NCI-H2196 (cell line): ENCODE measurements at regions not wholly inside any gene's neighbourhood (a gene's known extent, or its start where the extent isn't known, plus 50 kb on each side); places are given as distances from the start of the nearest gene placed in this dataset.
"Not testable (repeated sequence)": the region's sequence is repeated elsewhere in the genome, so short reads cannot be mapped to it uniquely, and the experiment has no call there.

ENCODE experiments used
- DNase-seq: peaks from one replicate; lab custom pipeline; 2025; ENCODE audit not compliant: unreplicated experiment; lab: John Stamatoyannopoulos, UW

DNA sequence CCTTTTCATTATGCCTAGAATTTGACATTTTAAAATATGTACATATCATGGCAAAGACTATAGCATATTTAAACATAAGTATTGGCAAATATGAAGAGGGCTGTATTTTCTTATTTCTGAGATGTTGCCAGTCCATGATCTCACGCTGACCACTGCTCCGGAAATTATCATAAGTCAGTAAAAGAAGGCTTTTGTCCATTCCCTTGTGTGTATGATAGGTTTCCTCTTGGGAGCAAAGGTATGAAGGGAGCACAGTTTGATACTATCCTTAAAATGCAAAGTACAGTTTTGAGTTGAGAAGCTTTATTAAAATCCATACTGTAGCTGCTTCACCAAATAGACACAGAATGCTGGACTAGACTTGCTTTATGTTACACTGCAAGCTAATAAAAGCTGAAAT is 52.6 kb upstream of the AGA start:
- no peak for DNase-seq

GRCh38 chr4:177495626-177496025 is 53.4 kb upstream of the AGA start:
- DNase-seq = not testable (repeated sequence)

DNA sequence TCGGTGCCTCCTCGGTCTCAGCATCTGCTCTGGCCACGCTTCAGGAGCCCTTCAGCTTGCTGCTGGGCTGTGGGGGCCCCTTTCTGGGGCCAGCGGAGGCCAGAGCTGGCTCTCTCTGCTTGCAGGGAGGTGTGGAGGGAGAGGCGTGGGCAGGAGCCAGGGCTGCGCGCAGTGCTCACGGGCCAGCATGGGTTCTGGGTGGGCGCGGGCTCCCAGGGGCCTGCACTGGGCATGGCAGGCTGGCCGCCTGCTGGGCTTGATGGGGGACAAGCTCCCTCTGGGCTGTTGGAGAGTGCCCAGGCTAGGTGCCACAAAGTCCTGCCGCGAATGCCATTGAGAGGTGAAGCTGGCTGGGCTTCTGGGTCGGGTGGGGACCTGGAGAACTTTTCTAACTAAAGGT is 57.3 kb upstream of the AGA start:
- no peak for DNase-seq

DNA sequence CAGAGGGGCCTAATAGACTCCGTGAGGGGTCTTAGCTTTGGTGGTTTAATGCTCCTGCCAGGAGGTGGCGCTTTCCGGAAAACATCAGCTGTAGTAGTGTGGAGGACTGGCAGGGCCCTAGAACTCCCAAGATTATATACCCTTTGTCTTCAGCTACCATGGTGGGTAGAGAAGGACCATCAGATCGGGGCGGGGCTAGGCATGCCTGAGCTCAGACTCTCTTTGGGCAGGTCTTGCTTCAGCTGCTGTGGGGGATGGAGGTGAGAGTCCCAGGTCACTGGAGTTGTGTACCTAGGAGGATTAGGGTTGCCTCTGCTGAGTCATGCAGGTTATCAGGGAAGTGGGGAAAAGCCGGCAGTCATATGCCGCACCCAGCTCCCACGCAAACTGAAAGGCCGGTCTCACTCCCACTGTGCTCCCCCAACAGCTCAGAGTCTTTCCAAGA is 63.0 kb upstream of the AGA start:
- DNase-seq = no peak

GRCh38 chr4:177508662-177509061 is 66.4 kb upstream of the AGA start:
- no peak for DNase-seq

- no peak for DNase-seq
Measured at GRCh38 chr4:177509226-177509745, 67.0 kb upstream of the AGA start.

DNA sequence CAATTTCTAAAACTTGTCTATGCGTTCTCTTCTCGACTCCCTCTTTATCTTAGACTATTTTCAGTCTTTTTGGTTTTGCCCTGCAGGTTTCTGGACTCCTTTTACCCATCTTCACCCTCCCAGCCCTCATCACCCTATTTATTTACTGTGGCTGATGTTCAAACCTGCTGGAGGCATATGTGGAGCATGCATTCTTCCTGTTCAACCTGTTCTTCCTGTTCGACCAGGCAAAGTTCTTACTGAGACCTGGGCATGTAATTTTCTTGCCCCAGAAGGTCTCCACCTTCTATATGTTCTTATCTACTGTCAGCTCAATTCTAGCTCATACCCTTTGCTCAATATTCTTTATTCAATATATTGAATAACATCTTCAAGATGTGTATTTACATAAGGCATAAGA is 69.4 kb upstream of the AGA start:
- DNase-seq = peak; percentile 0

DNA sequence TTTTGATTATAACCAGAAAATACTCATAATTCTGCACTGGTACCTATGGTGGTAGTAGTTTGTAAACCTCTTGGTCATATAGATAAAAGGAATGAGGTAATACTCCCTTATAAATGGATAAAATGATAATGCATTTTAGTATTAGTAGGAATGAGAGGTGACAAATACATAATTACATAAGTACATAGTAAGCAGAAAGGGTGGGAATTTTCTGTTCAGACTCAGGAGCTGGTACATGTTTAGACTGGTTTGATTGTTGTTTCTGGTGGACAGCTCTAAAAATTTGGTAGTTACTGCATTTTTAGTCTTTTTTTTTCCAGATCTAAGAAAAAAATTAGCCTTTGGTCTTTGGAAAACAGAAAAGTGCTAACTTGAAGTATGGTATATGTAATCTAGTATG is 70.4 kb upstream of the AGA start:
- no peak for DNase-seq

- DNase-seq = no peak
Measured at GRCh38 chr4:177517862-177518261, 75.6 kb upstream of the AGA start.

DNA sequence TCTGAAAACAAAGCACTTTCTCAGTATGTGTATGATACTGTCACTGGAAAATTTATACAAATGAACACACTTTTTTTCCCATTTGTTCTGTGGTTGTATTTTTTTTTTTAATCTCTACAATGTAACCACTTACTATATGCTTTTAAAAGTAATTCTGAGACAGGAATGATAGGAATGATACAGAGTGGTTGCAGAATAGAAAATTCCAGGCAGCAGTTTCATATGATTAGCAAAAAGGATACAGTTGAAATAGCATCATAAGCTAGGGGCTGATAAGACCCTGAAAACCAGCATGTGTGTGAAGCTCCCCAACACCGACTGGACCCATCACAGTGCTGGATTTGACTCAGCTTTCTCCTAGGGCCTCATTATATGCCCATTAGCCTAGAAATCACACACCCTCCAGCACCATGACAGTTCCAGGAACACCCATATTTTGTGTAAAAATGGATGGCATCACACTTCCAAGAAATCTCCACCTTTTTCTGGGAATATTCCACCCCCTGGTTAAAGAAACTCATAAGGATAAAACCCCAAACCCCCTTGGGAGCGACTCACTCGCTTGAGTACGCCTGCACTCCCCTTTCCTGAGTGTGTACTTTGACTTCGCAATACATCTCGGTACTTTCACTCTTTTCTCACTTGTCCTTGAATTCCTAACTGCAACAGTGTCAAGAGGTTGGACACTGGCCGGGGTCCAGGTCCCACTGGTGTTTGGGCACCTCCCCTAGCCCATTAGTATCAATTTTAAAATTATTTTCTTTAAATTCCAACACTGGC is 77.4 kb upstream of the AGA start:
- DNase-seq = no peak

DNA sequence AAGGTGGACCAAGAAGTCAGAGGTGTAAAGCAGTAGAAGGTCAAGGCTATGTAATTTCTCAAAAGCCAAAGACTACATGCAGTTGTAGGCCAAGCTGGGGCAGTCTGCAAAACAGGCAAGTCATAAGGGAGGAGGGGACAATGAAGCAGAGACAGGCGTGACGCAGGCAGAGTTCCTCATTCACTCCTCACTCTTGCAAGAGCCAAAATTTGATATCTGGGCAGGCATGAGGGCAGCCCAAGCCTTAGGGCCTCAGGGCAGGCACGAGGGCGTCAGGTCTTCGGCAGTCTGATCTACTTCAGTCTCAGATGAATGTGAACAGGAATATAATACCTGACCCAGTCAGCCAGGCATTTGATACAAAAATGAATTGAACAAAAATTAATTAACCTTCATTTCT is 86.4 kb upstream of the AGA start:
- no peak for DNase-seq

GRCh38 chr4:177530561-177530960 is 88.3 kb upstream of the AGA start:
- DNase-seq = no peak

DNA sequence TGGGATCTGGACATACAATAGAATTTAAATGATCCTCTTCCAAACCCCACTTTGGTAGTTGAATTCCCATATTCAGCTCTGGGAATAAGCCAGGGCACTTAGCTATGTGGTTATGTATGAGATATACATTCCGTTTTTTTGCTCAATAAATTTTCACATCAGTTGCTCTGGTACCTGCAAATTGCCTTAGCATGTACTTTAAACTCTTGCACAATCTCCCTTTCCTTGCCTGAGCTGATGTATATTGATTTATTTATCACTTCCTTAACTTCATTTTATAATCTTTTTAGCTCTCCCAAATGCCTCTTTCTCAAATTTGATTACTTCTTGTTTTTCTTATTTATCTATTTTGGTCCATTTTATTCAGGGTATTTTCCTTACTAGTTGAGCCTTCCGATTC is 90.1 kb upstream of the AGA start:
- no peak for DNase-seq

DNA sequence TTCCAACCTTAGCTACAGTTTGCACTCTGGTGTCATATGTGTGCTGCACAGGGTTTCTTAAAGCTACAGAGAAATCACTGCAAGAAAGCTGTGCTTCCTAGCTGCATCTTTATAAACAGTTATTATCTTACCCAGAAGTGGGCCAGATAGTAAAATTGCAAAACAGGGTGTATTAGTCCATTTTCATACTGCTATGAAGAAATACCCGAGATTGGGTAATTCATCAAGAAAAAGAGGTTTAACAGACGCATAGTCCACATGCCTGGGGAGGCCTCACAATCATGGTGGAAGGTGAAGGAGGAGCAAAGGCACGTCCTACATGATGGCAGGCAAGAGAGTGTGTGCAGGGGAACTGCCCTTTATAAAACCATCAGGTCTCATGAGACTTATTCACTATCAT is 92.6 kb upstream of the AGA start:
- not testable (repeated sequence) for DNase-seq

GRCh38 chr4:177546745-177547144 is 104.5 kb upstream of the AGA start:
- no peak for DNase-seq

DNA sequence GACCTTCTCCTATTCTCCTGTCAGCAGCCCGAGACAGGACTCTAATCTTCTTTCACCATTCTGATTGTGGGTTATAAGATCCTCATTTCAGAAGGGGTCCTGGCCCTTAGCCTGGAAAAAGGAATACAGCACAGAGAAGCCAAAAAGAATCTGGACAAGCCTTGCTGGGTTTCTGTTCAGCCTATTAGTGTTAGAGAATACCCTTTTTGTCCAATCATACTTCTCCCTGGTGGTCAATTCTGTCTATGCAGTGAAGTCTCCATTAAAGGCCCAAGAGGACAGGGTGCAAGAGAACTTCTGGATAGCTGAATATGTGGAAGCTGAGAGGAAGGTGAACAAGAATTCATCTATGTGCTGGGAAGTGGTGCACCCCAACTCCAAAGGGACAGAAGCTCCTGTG is 105.7 kb upstream of the AGA start:
- DNase-seq = no peak

DNA sequence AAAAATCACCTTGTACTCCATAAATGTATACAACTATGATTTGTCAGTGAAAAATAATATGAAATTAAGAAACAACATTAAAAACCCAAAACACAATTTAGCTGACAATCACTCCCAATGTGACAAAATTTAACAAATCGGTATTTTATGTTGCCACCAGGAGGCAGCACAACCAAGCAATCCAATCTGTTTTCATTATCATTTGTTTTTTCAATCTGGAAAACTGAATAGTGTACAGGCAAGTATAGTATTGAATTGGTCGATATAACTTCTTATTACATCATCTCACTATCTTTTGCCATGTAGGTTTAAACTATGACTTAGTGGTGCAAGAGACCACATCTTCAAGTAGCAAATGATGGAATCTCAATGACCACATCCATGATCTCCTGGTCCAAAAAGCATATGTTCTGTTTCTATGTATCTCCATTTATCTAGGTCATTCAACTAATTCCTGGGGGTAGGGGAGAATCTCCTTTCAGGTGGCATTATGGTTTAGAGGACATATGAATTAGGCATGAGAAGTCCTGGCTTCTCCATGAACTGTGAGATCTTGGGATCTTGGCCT is 112.9 kb upstream of the AGA start:
- DNase-seq = peak; percentile 0

GRCh38 chr4:177557416-177557815 is 115.2 kb upstream of the AGA start:
- DNase-seq = no peak

DNA sequence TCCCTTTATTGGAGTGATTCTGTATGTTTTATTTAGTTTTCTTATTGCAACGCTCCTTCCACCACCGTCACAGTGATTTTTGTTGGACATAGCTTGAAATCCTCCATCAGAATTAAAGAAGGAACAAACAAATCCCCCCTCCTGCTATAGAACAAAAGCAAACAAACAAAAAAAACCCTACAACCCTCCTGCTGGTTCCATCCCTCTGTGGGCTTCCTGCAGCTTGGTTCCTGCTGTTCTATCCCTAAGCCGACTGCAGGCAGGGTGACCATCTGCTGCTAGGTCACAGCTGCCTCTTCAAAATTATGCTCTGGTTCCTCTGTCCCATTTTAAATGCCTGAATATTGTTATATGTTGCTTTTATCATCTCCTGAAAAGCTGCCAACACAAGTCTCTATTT is 116.8 kb upstream of the AGA start:
- no peak for DNase-seq

GRCh38 chr4:177562163-177562562 is 119.9 kb upstream of the AGA start:
- DNase-seq = no peak

DNA sequence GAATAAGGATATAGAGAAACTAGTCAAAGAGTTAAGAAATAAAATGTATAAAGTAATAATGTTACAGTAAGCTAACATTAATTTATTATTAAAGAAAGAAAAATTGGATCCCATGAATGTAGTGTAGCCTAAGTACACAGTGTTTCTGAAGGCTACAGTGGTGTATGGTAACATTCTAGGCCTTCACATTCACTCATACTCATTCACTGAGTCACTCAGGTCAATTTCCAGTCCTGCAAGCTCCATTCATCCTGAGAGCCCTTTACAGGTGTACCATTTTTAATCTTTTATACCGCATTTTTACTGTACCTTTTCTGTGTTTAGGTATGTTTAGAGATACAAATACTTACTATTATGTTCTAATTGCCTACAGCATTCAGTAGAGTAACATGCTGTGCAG is 120.6 kb upstream of the AGA start:
- DNase-seq = no peak

- DNase-seq = no peak
Measured at GRCh38 chr4:177566691-177567090, 124.5 kb upstream of the AGA start.

DNA sequence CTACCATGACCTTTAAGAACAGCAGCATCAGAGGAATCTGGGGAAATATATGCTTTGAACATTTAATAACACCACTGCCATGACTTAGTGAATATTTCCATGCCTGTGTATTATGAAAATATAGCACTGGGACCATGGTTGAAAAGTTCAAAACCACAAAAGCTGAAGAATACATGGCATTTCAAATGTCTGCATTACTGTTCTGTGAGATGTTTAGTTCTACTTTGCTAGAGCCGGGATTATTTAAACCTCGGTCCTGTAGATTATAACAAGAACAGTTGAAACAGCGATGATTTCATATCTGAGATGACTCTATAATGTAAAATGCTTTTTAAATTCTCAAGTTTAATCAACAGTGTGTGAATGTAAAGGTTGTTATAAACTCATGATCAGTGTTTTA is 126.7 kb upstream of the AGA start:
- no peak for DNase-seq
